GM19025 (cell line): ENCODE measurements at regions not wholly inside any gene's neighbourhood (a gene's known extent, or its start where the extent isn't known, plus 50 kb on each side); places are given as distances from the start of the nearest gene placed in this dataset.

Experiments
- ATAC-seq: cut with Tn5 transposase; IDR thresholded peaks from one replicate; pipeline ENCODE4 v1.9.1; 2021; ENCODE audit warnings: mild to moderate bottlenecking, low read depth, moderate library complexity; ENCODE audit not compliant: unreplicated experiment

DNA sequence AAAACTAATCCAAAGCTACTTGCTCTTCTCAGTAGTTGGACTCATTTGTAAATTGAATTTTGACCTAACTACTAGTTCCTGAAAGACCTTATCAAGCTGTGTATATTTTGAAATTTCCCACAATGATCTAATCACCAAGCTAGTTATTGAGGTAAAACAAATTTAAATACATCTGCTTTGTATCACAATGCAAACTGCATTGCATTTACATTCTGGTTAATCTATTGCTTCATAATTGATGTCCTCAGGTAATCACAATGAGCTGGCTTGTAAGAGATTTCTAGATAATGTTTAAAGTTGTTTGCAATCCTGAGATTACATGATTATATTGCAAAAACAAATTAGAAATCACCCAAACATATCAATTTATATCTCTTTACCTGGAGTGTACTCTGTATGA, 848.8 kb downstream of the HACE1 start:
- no peak for ATAC-seq

DNA sequence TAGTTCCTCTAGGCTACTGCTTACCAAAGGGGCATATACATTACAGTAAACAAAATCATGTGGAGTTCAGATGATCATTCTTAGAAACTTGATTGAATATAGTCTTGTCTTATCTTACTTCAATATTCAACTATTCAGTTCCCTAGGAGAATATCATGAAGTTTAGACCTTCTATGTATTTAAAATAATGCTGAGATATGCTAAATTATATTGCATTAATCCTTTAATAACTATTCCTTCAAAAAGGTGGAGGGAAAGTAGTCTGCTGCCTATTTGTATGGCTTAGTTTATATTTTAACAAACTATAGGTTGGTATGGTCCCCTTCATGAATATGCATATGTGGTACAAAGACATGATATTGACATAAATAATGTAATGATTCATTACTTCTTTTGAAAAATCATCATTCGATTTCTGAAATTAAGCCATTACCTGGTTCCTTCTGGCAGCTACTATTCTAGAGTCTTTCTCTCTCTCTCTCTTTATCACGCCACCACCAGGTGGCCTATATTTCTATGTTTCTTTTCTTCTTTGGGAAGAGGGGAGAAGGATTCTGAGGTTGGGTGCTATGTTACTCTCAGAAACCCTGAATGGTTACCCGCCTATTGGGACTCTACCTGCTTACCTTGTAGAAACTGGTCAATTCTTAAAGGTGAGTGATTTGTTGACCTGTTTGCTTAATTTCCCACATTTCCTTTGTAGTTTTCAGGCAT, 855.8 kb downstream of the HACE1 start:
- ATAC-seq = no peak

DNA sequence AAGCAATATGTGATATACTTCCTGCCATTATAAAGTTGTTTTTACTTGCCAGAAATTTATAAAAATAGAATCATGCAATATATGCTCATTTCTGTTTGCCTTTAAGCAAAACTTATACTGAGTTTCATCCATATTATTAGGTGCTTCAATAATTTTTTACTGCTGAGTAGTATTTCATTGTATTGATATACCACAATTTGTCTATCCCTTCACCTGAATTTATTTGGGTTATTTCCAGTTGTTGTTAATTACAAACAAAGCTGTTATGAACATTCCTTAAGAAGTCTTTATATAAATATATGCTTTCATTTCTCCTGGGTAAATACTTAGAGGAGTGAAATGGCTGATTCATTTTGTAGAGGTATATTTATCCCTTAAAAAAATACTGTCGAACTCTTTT, 864.1 kb downstream of the HACE1 start:
- no peak for ATAC-seq

DNA sequence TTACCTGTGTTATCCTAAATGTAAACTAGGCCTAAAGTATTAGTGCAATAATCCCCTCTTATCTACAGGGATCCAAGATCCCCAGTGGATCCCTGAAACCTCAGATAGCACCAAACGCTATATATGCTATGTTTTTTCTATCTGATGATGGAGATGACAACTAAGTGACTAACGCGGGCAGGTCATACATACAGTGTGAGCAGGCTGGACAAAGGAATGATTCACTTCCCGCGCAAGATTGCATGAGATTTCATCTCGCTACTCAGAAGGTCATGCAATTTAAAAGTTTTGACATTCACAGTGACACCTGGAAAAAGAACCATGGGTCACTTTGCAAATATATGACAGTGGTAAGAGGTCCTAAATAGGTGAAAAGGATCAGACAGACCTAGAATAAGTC, 875.9 kb downstream of the HACE1 start:
- ATAC-seq = no peak

DNA sequence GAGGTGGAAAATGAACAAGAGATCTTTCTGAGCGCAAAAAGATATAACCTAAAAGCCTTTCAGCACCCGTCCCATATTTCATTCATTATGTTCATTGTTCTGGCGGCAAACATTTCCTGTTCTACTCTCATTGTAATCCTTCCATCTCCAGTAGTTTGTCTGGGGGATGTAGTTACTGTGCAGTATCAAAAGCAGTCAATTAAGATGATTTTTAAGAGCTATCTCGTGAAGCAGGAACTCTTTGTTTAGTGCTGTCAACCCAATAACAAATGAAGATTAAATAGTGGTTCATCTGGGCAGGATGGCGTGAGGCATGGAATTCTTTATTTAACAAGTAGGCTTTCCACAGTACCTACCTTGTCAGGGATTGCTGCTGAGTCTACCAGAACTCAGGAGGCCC, 876.7 kb downstream of the HACE1 start:
- ATAC-seq = no peak

DNA sequence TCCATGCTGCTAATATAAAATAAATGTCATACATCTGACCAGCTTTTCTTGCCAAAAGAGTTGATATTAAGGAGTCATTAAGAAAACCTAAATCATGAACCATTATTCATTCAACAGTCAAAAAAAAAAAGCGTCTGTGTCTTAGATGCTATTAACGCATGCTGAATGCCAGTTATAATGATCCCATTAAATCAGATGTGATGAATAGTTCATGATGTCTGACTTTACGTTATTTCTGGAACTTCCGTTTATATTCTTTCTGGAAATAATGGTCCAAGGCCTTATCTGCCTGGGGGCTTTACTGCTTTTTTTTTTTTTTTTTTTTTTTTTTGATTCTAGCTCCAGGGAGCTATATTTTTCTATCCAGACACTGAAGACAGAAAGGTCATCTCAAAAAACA, 877.1 kb downstream of the HACE1 start:
- ATAC-seq = no peak

DNA sequence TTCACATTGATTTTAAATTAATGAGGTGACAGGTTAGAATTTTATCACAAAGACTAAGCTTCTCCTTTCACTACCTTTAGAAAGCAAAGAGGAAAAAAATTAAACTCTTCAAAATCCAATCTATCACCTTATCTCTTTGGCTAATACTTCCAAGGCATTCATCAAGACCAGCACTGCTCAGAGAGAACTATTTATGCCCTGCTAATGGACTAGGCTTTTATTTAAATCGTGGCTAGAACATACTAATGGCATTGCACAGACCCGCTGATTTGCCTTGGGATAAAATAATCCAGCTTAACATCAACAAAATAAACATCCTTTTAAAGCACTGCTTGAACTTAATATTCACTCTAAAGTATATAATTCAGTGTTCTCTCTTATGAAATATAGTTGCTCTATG, 880.4 kb downstream of the HACE1 start:
- ATAC-seq = no peak

DNA sequence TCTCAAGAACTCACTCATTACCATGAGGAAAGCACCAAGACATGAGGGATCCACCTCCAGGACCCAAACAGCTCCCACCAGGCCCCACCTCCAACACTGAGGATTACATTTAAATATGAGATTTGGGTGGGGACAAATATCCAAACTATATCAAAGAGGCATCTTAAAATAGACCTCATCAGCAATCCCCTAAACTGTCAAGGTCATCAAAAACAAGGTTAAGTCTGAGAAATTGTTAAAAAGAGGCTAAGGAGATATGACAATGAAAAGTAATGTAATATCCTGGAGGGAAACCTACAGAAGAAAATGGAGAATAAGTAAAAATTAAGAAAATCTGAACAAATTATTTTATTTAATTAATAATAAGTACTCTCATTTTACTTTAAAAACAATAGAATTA, 922.3 kb downstream of the HACE1 start:
- no peak for ATAC-seq

DNA sequence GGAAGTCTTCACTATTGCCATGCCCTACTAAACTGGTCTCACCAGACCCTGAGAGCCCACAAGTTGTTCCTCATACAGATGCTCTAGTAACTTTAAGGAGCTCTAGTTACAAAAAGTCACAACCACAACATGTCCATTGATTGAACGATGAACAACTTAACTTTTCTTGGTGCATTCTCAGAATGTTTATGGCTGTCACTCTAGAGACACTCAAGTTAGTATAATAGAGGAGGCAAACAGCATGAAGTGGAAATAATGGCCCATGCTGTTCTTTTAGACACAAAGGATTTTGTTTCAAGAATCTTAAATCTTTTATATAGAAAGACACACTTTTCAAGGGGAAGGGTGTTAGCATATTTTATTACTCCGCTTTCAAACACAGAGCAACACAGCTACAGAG, 934.4 kb downstream of the HACE1 start:
- no peak for ATAC-seq

DNA sequence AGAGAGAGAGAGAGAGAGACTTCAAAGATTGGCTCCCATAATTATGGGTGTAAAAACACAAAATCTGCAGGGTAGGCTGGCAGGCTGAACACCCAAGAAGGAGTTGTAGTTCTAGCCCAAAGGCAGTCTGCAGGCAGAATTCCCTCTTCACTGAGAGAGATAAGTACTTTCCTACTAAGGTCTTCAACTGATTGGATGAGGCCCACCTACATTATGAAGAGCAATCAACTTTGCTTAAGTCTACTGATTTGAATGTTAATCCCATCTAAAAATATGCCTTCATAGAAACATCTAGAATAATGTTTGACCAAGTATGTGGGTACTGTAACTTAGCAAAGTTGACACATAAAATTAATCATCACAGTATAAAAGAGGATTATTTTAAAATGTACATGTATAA, 949.7 kb downstream of the HACE1 start:
- no peak for ATAC-seq

DNA sequence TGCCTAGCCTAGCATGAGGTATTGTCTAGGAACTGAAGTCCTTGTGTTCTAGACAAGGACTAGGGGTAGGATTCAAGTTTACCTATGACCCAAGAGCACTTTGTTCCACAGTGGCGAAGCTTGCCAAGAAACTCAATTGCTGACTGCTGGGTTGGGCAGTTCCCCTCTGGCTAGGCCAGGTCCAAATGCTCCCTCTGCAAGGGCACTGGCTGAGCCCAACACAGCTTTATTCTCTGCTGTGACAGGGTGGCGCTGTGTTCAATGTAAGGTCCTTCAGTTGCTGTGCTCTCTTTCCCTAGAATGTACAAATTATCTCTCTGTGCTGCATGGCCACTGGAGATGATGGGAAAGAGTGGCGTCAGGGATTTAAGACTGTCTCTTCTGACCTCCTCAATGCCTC, 950.8 kb downstream of the HACE1 start:
- ATAC-seq = no peak

DNA sequence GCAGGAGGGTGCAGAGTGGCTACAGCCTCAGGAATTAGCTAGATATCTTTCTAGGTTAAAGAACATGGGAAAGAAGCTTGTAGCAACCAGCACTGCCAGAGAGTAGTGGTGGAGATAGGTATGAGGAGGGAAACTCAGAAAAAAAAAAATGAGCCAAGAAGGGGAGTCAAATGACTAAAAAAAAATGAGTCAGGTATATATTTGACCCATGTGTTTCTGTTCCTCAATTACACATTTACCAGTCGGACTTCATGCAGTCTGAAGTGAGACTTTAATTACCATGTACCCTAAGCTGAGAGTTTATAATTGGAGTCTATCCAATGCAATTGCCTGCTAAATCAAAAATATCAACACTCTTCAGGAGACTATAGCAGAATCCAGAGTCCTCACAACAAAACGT, 964.6 kb downstream of the HACE1 start:
- ATAC-seq = no peak

DNA sequence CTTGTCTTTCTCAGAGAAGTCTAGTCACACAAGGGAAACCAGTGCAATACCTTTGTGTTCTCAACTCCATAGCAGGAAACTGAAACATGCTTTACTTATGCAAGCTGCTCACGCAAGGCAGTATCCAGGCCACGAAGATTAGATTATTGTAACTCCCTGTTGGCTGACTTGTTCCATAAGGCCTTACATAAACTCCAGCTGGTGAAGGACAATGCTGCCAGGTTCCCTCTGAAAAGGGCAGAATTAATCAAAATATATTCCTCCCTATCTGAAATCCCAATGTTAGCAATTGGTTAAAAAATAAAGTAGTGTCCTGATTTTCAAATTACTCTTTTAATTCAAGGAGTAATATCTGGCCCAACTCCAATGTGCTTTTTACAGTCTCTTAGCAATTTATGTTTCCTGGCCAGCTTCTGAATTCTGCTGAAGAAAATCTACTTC, 966.6 kb downstream of the HACE1 start:
- no peak for ATAC-seq

DNA sequence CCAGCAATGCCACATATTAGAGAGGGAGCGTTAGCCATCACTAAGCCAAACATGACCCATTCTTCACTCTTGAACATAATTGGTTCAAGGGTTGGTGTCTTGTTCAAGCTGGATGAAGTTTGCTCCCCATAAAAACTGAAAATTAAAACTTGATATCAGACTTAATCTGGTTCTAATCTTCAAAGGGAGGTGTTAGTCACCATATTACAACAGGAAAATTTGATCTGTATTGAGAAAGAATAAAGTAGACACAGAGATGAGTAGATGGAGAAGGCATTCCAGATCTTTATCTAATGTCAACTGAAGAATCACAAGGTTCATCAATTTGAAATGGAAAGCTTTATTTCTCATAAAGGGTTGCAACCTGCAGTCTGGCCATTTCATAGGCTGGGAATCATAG, 972.8 kb downstream of the HACE1 start:
- no peak for ATAC-seq

DNA sequence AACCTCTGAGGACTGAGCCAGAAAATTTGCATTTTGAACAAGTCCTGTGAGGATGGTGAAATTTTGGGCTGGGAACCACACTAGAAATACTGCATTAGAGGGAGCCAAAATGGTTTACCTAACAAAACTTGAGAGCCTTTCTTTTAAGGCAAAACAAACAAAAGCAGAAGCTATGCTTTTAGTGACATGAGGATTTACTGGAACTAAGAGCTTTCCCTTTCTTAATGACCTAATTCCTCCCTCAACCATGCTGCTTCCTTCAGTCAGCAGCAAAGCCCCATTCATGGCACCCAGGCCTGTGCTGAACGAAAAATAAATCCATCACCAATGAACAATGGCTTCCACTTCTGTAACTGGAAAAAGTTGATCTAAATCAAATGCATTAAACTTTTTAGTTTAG, 974.3 kb downstream of the HACE1 start:
- no peak for ATAC-seq

DNA sequence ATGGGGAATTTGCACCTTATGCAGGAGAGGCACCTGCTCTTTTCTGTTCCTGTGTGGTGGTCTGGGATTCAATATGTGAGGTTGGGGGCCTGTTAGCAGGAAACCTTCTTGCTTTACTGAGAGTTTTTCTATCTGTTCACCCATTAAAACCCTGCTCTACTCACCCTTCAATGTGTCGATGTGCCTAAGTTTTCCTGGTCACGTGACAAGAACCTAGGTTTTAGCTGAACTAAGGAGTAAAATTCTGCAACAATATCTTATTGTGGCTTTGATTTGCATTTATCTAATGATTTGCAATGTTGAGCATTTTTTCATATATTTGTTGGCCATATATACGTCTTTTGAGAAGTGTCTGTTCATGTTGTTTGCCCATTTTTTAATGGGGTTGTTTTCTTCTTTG, 979.9 kb downstream of the HACE1 start:
- ATAC-seq = no peak

DNA sequence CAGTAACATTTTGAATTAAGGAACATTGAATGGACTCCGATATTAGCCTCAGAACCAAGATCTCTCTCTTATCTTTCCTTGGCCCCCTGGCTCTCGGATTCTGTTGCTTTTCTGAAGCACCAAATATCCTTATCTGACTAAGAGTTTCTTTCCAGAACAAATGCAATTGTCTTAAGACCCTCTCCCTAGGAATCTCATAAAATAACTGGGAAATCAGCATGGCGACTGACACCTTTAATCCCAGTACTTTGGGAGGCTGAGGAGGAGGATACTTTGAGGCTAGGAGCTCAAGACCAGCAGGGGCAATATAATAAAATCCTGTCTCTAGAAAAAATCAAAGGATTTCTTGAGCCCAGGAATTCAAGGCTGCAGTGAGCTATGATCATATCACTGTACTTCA, 984.5 kb downstream of the HACE1 start:
- no peak for ATAC-seq

DNA sequence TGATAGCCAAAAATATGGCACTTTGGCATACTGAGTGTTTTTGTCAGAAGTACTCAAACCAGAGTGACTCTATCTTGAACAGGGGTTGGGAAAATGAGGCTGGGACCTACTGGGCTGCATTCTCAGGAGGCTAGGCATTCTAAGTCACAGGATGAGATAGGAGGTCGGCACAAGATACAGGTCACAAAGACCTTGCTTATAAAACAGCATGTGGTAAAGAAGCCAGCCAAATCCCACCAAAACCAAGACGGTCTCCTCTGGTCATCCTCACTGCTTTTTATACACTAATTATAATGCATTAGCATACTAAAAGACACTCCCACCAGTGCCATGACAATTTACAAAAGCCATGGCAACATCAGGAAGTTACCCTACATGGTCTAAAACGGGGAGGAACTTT, 985.1 kb downstream of the HACE1 start:
- no peak for ATAC-seq

DNA sequence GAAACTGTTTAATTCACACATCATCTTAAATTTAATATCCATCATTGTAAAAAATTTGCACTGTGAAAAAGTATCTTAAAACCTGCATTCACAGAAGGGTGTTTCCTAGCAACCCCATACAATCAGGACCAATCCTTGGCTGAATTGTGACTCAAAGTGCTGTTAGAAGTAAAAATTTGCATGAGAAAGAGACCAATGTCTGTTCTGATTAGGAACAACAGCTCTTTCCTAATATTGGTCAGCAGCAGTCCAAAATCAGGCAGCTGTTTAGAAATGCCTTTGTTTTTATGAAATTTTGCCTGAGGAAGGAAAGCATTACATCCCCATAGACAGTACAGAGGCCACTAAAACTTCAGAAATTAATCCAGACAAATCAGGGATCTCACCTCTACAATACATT, 987.0 kb downstream of the HACE1 start:
- ATAC-seq = no peak

DNA sequence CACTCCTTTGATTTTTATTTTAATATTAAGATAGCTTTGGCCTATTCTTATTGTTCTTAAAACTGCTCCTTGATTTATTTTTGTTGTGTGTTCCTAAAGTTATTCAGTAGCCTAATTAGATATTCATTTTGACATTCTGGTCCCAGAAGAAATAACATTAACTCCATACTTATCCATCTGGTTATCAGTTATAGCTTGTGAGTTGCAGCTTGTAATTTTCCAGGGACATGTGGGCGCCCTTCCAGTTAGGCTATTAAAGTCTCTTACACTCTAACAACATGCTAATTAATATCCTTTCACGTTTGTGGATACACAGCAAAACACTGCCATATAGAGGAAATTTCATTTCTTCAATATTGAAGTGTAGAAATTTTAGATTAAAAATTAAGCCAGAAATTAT, 987.5 kb downstream of the HACE1 start:
- no peak for ATAC-seq

DNA sequence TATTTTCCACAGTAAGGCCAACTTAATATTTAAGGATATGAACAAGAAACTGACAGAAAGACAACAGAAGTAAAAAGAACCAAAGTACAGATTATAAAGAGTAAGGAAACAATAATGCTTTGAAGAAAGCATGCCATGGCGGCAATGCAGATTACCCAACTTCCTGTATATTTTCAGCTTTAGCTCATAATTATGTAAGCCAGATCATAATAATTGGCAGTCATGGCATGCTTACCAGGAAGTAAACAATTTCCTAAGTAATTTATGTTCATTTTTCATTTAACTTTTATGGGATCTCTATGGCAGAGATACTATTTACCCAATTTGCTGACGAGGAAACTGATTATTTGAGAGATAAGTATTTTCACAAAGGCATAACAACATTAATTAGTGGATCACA, 988.7 kb downstream of the HACE1 start:
- no peak for ATAC-seq

DNA sequence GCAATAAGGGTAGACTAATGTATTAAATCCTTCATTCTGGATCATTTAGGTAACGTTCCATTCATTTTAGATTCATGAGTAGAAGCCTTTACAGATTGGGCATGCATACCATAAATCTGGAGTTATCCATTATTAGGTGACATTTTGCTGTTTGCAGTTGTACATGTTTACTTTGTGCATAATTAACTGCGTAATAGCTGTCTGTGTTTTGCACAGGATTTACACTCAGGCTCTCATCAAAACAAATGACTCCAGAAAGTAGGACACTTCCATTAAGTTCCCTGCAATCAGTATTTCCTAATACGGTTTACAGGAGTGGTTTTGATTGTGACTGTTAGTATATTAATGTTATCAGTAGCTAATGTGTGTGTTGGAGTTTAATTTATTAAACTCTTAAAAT, 997.4 kb downstream of the HACE1 start:
- ATAC-seq = no peak

DNA sequence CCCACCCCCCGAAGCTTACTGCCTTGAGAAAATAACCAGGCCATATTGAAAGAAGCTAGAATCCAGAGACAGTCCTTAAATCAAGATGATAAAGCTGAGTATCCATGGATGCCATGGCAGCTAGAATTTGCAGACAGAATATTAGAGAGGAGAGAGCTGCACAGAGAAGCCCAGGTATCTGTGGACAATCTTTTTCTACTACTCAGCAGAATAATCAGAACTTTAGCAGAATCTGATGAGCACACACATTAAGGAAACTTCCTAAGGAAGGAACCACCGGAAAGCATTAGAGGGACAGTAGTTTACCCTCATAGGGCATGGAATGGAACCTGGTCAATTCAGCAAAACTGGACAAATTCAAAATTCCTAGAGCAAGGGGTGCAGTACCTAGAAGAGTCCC, 1001.7 kb downstream of the HACE1 start:
- no peak for ATAC-seq
